HL-60/S4 (cell line): ENCODE measurements at regions not wholly inside any gene's neighbourhood (a gene's known extent, or its start where the extent isn't known, plus 50 kb on each side); places are given as distances from the start of the nearest gene placed in this dataset.

ENCODE experiments used
- in situ Hi-C: fragments of 300-500 bp; cut with MboI; formaldehyde crosslinking; loops from 2 replicates; pipeline ENCODE4 v1.14.3; 2022; ENCODE audit warnings: low sequenced_read_pairs

DNA sequence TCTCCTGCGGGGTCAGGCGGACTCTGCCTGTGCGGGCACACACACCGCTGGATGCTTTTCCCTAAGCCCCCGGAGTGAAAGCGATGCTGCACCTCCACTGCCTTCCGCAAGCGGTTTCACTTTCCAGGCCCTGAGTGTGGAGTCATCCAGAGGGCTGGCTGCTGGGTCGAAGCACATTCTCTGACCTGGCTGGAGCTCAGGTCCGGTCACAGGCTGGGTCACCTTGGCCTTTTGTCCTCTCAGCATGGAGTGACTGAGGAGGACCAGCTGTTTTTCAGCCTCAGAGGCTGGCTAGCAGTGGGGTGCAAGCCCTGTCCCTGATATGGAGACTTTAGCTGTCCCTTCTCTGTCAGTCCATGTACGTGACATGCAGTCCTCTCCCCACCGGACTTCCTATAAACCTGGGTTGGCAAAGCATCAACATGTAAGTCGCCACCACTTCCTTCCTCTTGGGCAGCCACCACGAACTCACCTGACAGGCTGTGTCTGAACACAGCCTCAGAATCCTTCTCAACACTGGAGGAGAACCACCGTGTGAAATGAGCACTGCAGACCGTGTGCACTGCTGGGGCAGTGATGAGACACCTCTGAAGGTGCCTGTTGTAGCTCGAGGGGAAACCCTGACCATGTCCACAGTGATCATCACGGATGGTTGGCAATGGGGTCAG, 51.3 kb downstream of the GADD45G start:
- in situ Hi-C loops = no loop called here

DNA sequence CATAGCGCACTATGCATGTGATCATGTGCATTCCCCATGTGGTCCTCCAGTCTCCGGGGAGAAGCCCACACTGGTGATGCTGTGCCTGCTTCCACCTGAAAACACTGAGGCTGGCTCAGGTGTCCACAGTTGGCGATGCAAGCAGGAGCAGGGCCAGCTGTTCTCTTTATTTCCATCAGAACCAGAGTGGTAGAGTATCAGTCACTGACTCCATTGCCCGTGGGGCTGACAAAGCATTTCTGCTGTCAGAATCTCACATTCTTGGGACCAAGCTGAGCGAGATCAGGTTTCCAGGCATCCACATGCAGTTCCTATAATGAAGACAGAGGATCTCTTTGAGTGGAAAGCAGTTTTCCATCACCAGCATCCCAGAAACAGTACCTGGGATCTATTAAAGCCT, 52.5 kb downstream of the GADD45G start:
- in situ Hi-C loops = no loop called here

DNA sequence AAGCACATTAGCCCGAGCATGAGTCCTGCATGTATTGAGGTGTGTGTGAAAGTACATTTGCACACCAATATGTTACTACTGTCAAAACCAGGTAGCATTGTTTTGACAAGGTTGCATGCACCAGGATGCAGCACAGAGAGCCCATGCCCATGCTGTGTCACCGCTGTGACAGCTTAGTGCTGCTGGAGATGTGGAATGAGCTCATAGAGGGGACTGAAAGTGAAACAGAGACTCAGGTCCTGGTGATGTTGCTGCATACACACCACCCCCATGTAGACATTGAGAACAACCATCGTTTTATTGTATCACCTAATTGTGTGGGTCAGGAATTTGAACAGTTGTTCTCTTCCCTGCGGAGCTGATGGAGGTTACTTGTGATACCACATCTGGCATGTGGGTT, 53.0 kb downstream of the GADD45G start:
- in situ Hi-C loops = no loop called here

GRCh38 chr9:89658401-89658800, 53.6 kb downstream of the GADD45G start:
- in situ Hi-C loops = no loop called here

DNA sequence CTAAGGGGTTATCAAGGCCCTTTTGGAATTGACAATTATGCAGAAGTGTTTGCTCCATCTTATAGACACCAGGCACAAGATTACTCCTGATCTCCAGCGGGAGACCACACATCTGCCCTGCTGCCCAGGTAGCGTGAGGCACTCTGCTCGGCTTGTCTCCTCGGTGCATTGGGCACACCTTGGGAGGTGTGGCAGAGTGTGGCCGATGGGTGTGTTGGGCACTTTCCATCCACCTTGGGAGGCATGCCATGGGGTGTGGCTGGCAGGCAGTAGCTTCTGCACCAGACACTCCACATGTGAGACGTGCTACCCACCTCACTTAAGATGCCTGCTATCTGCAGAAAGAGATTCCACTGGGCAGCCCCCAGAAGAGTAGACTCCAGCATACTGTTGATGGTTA, 54.1 kb downstream of the GADD45G start:
- in situ Hi-C loops = no loop called here

DNA sequence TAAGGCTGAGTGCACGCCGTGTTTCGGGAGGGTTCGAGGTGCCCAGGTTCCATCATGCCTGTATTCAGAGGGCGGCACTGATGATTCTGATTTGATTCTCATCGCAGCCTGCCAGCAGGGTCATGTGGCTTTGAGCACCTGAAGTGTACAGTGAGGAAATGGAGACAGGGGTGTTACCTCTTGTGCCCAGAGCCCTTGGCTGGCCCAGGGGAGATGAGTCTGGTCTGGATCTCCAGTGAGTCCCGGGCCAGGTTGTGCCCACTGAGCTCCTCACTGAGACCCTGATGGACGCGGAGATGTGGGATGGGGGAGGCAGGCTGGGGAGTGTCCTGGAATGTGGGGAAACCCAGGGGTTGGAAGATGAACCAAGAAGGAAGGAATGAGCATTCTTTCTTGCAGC, 54.7 kb downstream of the GADD45G start:
- in situ Hi-C loops = no loop called here

DNA sequence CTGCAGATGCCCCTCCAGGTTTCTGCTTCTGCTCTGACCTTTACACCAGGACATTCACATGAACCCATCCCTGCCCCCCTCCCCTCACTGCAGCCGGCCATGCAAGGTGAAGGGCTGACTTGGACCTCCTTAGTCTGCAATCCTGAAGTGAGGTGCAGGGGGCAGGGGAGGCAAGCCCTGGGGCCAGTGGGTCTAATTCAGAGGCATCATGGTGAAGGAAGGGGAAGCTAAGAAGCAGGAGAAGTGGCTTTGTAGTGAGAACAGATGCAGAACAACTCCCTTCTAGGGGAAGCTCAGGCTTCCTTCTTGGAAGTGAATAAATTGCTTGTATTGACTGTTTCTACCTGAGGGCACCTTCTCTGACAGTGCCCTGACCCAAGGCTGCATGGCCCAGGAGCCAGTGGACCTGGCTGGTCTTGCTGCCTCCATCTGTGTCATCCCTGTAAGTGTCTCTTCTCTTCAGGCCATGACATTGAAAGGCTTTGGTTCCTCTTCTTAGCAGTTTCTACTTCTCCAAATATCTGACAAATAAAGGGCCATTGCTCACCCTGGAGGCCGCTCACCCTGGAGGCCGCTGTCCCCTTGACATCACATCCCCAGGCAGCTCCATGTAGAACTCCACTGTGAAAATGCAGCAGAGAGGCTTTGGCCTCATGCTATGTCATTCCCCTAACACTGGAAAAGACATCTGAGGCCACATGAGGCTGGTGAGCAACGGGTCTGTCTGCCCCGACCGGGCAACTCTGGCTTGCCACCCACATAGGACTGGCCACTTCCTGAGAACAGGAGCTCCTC, 55.3 kb downstream of the GADD45G start:
- in situ Hi-C loops = no loop called here

DNA sequence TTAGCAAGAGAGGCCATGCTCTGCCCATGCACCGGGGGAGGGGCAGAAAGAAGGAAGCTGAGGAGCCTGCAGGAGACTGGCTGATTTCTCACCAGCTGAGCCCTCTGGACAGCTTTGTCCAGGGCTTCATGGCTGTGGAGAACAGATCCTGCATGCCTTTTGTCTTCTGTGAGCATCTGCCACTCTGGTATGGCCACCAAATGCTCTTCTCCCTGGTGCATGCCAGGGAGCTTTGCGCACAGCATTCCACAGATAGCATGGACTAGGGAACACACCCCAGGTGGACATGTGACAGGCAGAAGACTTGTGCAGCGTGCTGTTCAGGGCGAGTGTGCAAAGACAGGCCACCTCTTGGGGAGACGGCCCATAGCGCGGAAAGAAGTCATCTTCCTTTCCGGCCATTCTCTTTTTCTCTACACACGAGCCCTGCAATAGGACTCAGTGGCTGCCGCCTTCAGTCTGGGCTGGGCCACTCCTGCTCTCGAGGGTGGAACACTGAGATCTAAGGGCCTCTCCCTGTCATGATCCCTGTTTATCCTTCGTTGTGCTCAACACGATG, 56.7 kb downstream of the GADD45G start:
- in situ Hi-C loops = no loop called here

- in situ Hi-C loops = no loop called here
These were observed 57.3 kb downstream of the GADD45G start for GRCh38 chr9:89661956-89662717.

DNA sequence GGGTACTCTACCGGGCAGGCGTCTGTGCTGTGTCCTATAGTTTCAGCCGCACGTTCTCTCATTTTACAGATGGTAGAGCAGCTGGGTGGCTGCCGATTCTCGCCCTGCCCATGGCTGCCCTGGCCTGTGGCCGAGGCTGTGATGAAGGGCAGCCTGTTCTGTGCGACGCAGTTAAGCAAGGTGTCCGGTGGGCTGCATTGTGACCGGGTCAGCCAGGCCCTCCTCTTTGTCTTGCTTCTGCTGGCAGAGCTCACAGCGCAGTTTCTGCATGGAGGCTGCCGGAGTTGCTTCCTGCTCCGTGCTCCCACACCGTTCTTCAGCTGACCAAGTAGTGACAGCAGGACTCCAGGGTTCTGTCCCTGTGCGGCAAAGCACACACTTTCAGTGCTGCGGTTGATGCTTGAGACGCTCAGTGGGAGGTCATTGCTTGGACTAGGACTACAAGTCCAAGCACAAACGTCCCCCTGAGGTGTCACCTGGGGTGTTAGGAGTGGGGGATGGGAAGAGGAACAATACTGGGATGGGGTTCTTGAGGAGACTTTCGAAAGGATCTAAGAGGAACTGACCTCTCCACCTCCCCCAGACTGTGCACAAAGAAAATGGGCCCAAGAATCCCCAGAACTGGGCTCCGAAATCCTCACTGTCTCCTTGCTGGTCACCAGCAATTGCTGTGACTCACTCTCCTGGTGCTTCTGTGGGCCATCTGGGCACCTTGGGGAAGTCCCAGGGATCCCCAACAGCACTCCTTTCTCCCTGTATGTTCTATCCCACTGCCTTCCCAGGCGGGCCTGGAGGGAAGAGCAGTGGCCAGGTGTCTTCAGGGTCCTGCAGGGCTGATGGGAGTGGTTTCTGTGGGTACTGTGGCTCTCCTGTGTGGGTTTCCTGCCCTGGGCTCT, 58.2 kb downstream of the GADD45G start:
- in situ Hi-C loops = no loop called here

- in situ Hi-C loops = no loop called here
These were observed 58.8 kb downstream of the GADD45G start for GRCh38 chr9:89663614-89663970.

DNA sequence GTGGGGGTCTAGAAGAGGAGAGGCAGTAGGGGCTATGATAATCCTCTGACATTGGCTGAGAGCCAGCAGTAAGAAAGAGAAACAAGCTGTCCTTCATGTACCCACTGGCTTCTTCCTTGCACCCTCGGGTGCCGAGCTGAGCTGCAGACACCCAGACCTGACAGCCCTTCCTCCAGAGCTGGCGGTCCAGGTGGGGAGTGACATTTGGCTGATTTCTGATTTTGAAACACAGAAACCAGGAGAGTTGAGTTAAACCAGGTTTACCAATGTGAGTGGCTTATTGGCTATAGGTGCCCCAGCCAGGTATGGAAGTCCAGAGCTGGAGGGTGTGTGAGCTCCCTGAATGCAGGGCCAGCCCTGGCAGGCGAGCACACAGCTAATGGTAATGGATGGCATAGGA, 59.2 kb downstream of the GADD45G start:
- in situ Hi-C loops = no loop called here

DNA sequence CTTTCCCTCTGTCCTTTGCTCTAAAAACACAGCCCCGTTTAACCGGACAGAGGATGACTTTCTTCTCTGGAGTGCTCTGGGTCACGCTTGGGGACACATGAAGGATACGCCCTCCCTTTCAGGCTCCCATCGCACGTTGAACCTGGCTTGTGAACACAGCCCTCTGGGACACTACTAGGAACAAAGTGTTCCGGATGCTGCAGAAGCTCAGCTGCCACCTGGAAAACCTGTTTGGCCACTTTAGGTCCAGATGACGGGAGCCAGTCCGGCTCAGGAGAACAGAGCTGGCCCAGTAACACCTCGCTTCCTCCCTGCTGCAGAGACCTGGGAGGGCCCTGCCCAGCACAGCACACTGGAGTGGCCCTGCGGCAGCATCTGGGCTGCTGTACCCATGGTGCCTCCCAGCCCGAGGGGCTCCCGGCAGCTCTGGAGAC, 60.1 kb downstream of the GADD45G start:
- in situ Hi-C loops = no loop called here

- in situ Hi-C loops = no loop called here
These were observed 61.6 kb downstream of the GADD45G start for GRCh38 chr9:89666364-89666763.

- in situ Hi-C loops = no loop called here
These were observed 62.1 kb downstream of the GADD45G start for GRCh38 chr9:89666950-89667349.

- in situ Hi-C loops = no loop called here
These were observed 62.9 kb downstream of the GADD45G start for GRCh38 chr9:89667726-89668125.

DNA sequence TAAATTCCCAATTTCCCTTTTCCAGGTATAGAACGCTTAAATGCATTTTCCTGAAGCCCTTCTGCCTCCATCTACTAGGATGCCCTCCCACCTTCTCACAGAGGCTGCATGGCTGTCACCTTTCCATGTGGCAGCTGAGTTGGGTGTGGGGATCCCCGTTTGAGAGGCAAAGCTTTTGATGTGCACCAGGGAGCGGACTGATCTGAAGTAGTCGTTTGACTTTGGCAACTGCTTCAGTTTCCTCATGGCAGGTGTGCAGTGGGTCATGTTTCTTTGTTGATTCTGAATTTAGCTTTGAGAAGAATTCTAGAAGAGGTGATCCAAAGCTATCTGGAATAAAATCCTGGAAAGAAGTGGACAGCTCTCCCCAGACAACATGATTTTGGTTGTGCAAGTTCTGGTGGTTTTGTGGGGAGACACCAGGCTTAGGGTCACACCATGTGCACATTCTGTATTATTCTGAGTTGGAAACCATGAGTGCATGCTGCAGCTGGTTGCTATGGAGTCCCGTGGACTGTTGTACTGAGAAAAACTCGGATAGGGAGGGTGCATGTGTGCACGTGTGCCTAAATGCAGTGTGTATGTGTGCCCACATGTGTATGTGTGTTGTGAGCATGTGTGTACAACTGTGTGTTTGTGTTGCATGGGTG, 63.5 kb downstream of the GADD45G start:
- in situ Hi-C loops = no loop called here

DNA sequence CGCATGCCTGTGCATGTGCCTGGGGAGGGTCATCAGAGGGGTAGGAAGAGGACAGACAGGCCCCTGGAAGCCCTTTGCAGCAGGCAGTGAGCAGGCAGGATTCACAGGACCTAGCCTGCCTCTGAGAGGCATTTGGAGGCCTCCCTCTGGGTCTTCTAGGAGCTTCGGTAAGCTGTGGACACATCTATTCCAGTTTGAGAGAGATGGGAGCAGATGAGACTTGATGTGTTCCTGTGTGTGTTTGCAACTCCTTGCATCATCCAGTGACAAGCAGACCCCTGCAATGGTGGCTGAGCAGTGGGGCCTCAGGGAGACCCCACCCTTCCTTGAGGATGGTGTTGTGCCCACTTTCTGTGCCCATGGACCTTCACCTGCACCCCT, 64.0 kb downstream of the GADD45G start:
- in situ Hi-C loops = no loop called here

- in situ Hi-C loops = no loop called here
These were observed 64.6 kb downstream of the GADD45G start for GRCh38 chr9:89669361-89669842.

DNA sequence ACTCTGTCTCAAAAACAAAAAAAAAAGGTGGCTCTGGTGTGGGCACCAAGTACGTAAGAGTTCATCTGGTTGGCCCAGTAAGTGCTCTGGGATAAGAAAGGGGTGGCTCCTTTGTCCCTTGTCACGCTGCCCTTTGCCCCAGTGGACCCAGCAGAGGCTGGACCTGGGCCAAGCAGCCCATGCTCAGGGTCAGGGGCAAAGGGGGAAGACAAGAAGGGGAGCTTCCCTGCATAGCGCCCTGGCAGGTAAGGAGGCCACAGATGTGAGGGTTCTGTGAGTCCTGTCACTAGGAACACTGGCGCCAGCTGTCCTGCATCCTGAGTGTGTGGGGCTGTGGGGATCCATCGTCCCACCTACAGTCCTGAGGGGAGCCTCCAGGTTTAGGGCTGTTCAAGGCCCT, 65.3 kb downstream of the GADD45G start:
- in situ Hi-C loops = loop anchor here (10.0 kb wide), 1 partner anchor 65 kb away; no protein-coding TSS in a partner anchor
